MCF 10A (cell line): ENCODE measurements at regions not wholly inside any gene's neighbourhood (a gene's known extent, or its start where the extent isn't known, plus 50 kb on each side); places are given as distances from the start of the nearest gene placed in this dataset.

Experiments
- BruUV-seq: library from RNA; stranded (reverse); fragments of 400-500 nt; replicated peaks from 2 replicates; lab custom pipeline; 2021; lab: Mats Ljungman, UMichigan
- CTCF ChIA-PET: fragments of 300-600 bp; sonication (Branson Sonifier 250); formaldehyde crosslinking; extraction: SDS; loops from one replicate; lab custom pipeline; 2021; ENCODE audit warnings: antibody characterized with exemption, inconsistent platforms; lab: Yijun Ruan, JAX
- POLR2A ChIA-PET: fragments of 300-600, 350-650 bp; sonication (Branson Sonifier 250); formaldehyde crosslinking; extraction: SDS; loops from one replicate; lab custom pipeline; 2020; ENCODE audit warnings: antibody characterized with exemption, inconsistent platforms; lab: Yijun Ruan, JAX
- DNase-seq: peaks from one replicate; pipeline ENCODE4 v3.0.0-alpha.2; 2018; ENCODE audit not compliant: unreplicated experiment
- H3K27ac Mint-ChIP-seq: one replicate; pipeline ENCODE4 v1.8.0; 2022; ENCODE audit warnings: mild to moderate bottlenecking, low read depth, mixed read lengths; ENCODE audit not compliant: unreplicated experiment
- H3K27me3 Mint-ChIP-seq: one replicate; pipeline ENCODE4 v1.8.0; 2022; ENCODE audit warnings: mixed read lengths; ENCODE audit not compliant: insufficient read depth, unreplicated experiment
- H3K36me3 Mint-ChIP-seq: one replicate; pipeline ENCODE4 v1.8.0; 2022; ENCODE audit warnings: mild to moderate bottlenecking, moderate library complexity, mixed read lengths; ENCODE audit not compliant: insufficient read depth, unreplicated experiment
- H3K4me1 Mint-ChIP-seq: one replicate; pipeline ENCODE4 v1.8.0; 2022; ENCODE audit warnings: mixed read lengths; ENCODE audit not compliant: insufficient read depth, unreplicated experiment
- H3K4me3 Mint-ChIP-seq: one replicate; pipeline ENCODE4 v1.8.0; 2022; ENCODE audit warnings: mild to moderate bottlenecking, moderate library complexity, mixed read lengths; ENCODE audit not compliant: unreplicated experiment
- H3K9me3 Mint-ChIP-seq: one replicate; pipeline ENCODE4 v1.8.0; 2022; ENCODE audit warnings: mixed read lengths; ENCODE audit not compliant: unreplicated experiment
- intact Hi-C: fragments of 100-400 bp; cut with micrococcal nuclease; formaldehyde crosslinking; loops from 2 replicates; pipeline ENCODE4 v1.14.1; 2022
- TF ChIP-seq, protein P1 (sequence below): fragments of 200-600 bp; IDR thresholded peaks from one replicate; pipeline ENCODE4 v1.8.0; 2022; ENCODE audit warnings: antibody characterized with exemption, mild to moderate bottlenecking; ENCODE audit not compliant: unreplicated experiment

DNA sequence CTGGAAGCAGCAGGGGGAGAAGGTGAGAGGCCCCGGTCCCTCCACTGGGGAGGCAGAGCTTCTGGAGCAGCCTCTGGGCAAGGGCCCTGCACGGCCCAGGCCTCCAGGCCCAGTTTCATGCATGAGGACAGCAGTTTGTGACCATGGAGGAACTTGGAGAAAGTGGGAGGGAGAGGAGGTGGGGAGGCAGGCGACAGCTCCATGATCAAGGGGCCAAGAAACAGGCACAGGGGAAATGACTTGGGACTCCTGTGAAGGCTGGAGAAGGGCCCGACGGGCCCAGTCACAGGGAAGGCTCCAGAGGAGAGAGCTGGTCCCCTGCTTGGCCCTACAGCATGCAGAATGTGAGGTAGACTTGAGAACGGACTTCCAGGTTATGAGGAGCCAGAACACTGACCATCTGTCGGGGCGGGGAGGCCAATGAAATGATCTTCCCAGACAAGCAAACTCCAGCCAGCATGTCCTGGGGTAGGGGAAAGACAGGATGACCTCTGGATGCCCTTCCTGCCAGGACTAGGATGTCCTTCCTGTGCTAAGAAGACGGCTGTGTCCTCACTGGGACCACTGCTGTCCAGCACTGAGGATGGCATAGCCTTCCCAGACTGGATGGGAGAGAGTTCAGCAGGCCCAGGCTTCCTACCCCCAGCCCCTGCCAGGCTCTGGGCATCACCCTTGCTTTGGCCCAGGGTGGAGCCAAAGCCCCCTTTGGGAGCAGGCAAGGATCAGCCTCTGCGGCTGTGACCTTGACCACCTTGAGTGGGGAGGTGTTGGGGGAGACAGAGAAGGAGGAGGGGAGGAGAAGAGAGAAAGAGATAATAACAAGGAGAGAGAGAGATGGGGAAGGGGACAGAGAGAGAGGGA is 548.2 kb downstream of the PTPRU start:
- DNase-seq, result no peak
- peaks cover 39% of the 10 kb centered on the region for H3K27me3 Mint-ChIP-seq
- CTCF ChIA-PET, result no interaction called here
- no peaks in the 10 kb centered on the region for H3K4me1 Mint-ChIP-seq
- BruUV-seq, result no TSS peak
- H3K9me3 Mint-ChIP-seq, result no peaks in the 10 kb centered on the region
- H3K27ac Mint-ChIP-seq, result no peak overlapping the region
- intact Hi-C loops, result no loop called here
- H3K4me3 Mint-ChIP-seq, result no peak overlapping the region
- TF ChIP-seq, protein P1, sequence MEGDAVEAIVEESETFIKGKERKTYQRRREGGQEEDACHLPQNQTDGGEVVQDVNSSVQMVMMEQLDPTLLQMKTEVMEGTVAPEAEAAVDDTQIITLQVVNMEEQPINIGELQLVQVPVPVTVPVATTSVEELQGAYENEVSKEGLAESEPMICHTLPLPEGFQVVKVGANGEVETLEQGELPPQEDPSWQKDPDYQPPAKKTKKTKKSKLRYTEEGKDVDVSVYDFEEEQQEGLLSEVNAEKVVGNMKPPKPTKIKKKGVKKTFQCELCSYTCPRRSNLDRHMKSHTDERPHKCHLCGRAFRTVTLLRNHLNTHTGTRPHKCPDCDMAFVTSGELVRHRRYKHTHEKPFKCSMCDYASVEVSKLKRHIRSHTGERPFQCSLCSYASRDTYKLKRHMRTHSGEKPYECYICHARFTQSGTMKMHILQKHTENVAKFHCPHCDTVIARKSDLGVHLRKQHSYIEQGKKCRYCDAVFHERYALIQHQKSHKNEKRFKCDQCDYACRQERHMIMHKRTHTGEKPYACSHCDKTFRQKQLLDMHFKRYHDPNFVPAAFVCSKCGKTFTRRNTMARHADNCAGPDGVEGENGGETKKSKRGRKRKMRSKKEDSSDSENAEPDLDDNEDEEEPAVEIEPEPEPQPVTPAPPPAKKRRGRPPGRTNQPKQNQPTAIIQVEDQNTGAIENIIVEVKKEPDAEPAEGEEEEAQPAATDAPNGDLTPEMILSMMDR, result no peak
- no peaks in the 10 kb centered on the region for H3K36me3 Mint-ChIP-seq
- POLR2A ChIA-PET, result no interaction called here

DNA sequence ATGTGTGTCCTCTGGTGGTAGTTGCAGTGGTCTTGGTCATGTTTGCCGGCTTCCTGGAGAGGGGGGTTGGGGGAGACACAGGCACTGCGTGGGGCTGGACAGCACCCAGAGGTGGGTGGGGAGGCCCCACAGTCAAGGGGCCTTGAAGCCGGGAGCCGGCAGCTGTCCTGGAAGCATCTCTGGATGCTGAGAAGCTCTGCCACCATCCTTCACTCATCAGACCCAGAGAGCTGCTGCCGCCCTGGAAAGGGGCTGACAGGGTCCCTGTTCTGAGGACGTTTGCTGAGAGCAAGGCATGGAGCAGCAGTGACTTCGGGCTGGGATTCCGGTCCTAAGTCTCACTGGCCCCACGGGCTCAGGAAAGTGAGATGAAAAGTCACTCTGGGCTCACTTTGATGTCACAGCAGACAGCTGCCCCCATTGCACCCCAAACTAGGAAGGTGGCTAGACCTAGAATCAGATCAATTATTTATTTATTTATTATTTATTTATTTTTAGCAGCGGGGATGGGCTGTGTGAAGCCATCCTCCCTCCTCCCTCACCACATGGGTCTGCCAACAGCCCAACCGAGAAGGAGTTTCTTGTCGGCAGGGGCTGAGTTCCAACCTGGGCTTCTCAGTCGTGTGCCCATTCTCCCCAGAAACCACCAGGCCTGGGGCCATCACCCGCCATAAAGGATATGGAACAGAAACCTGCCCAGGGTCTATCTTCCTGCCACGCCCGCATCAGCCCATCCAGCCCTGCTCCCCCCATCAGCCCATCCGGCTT is 547.4 kb downstream of the PTPRU start:
- ChIA-PET POLR2A (interaction anchor here (1.1 kb wide), 1 partner anchor 74 kb away, joined by 3 read pairs; no protein-coding TSS in a partner anchor), CTCF (interaction anchor here (1.7 kb wide), 1 partner anchor 9 kb away, joined by 8 read pairs; no protein-coding TSS in a partner anchor)
- Mint-ChIP-seq H3K4me3 (no peak overlapping the region), H3K4me1 (no peaks in the 10 kb centered on the region), H3K27me3 (peaks cover 47% of the 10 kb centered on the region), H3K9me3 (no peaks in the 10 kb centered on the region), H3K27ac (no peak overlapping the region), H3K36me3 (no peaks in the 10 kb centered on the region)
- TF ChIP-seq, protein P1, result no peak
- no peak for DNase-seq
- BruUV-seq, result no TSS peak
- intact Hi-C loops, result no loop called here

DNA sequence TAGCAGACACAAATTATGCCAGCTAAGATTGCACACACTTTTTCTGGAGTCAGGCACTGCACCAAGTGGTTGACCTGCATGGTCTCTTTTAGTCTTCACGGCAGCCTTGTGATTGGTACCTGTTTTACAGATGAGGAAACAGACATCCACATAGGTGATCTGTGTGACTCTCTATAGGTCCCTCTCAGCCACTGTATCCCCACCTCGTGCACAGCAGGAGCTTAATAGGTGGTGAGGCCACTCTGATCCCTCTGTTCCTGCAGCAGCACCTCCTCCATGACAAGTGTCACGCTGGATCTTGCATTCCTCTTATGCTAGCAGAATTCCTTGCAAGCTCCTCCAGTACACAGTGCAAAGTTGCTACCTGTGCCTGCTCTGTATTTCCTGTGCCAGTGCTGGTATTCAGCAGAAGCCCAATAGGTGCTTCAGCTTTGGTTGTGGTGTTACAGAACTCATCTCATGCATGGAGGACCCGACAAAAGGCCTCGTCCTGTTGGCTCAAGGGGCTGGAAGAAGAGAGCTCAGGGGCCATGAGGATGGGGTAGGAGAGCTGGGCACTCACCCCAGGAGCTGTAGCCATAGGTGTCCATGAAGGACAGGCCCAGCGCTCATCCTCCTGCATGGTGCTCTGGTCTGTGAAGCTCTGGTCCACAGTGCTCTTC is 546.7 kb downstream of the PTPRU start:
- no TSS peak for BruUV-seq
- H3K9me3 Mint-ChIP-seq, result no peaks in the 10 kb centered on the region
- intact Hi-C loops, result no loop called here
- ChIA-PET POLR2A (interaction anchor here (0.6 to 1.1 kb wide), 2 partner anchors 73 to 209 kb away, joined by 3 to 4 read pairs; no protein-coding TSS in a partner anchor), CTCF (interaction anchor here (0.7 to 1.7 kb wide), 4 partner anchors 9 to 399 kb away, joined by 3 to 8 read pairs (median 4); no protein-coding TSS in a partner anchor)
- H3K36me3 Mint-ChIP-seq, result no peaks in the 10 kb centered on the region
- H3K27me3 Mint-ChIP-seq, result peaks cover 54% of the 10 kb centered on the region
- H3K4me1 Mint-ChIP-seq, result no peaks in the 10 kb centered on the region
- TF ChIP-seq, protein P1, result no peak
- no peak overlapping the region for H3K27ac Mint-ChIP-seq
- DNase-seq, result no peak
- H3K4me3 Mint-ChIP-seq, result no peak overlapping the region
